ENCODE measurements at regions not wholly inside any gene's neighbourhood (a gene's known extent, or its start where the extent isn't known, plus 50 kb on each side); places are given as distances from the start of the nearest gene placed in this dataset.

DNA sequence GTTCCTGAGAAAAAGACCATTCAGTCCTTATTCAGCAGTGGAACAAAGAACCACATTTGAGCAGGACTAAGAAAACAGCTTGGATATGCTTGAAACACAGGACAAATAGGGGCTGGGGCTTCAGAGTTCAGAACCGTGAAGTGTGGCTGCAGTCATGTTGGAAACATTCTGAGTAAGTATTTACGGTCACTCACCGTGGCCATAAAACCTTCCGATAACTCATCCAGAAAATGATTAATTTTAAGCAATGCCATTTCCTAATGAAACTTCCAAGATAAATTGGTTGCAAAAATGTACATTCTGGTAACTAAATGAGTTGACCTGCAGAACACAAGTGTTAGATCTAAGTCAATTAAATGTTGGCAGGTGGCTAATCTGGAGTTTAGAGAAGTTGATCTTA lies 279.2 kb downstream of the CXCL12 start:
- no peak for TF ChIP-seq POLR2A (IDR thresholded peaks at IDR 0.05)
- TF ChIP-seq, protein P1, sequence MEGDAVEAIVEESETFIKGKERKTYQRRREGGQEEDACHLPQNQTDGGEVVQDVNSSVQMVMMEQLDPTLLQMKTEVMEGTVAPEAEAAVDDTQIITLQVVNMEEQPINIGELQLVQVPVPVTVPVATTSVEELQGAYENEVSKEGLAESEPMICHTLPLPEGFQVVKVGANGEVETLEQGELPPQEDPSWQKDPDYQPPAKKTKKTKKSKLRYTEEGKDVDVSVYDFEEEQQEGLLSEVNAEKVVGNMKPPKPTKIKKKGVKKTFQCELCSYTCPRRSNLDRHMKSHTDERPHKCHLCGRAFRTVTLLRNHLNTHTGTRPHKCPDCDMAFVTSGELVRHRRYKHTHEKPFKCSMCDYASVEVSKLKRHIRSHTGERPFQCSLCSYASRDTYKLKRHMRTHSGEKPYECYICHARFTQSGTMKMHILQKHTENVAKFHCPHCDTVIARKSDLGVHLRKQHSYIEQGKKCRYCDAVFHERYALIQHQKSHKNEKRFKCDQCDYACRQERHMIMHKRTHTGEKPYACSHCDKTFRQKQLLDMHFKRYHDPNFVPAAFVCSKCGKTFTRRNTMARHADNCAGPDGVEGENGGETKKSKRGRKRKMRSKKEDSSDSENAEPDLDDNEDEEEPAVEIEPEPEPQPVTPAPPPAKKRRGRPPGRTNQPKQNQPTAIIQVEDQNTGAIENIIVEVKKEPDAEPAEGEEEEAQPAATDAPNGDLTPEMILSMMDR (IDR thresholded peaks at IDR 0.05), result no peak
